Activated naive CD4-positive, alpha-beta T cell treated with anti-CD3 and anti-CD28 coated beads, Interleukin-2, amount 10 ng/mL, durations not matched to agents 7 days and 5 days (primary cell): ENCODE measurements at regions not wholly inside any gene's neighbourhood (a gene's known extent, or its start where the extent isn't known, plus 50 kb on each side); places are given as distances from the start of the nearest gene placed in this dataset.

Source experiments
- CTCF ChIA-PET: fragments of 350-600 bp; sonication (Branson Sonifier 250); formaldehyde crosslinking; loops from one replicate; lab custom pipeline; 2021; ENCODE audit warnings: antibody characterized with exemption; lab: Charles Lee
- DNase-seq: peaks from one replicate; pipeline ENCODE4 v3.0.0-alpha.2; 2020
- H3K27ac Mint-ChIP-seq: one replicate; pipeline ENCODE4 v1.8.0; 2021; ENCODE audit warnings: mild to moderate bottlenecking, moderate library complexity, mixed read lengths
- H3K27me3 Mint-ChIP-seq: one replicate; pipeline ENCODE4 v1.8.0; 2021; ENCODE audit warnings: mild to moderate bottlenecking, mixed read lengths
- H3K36me3 Mint-ChIP-seq: one replicate; pipeline ENCODE4 v1.8.0; 2021; ENCODE audit warnings: mixed read lengths
- H3K4me1 Mint-ChIP-seq: one replicate; pipeline ENCODE4 v1.8.0; 2021; ENCODE audit warnings: mixed read lengths
- H3K4me3 Mint-ChIP-seq: one replicate; pipeline ENCODE4 v1.8.0; 2021; ENCODE audit warnings: mild to moderate bottlenecking, moderate library complexity, mixed read lengths
- H3K9me3 Mint-ChIP-seq: one replicate; pipeline ENCODE4 v1.8.0; 2021; ENCODE audit warnings: mixed read lengths

GRCh38 chr2:16194530-16194929 lies 254.2 kb downstream of the MYCN start:
- no peaks in the 10 kb centered on the region for H3K27me3 Mint-ChIP-seq
- CTCF ChIA-PET = no interaction called here
- H3K36me3 Mint-ChIP-seq = no peaks in the 10 kb centered on the region
- H3K4me3 Mint-ChIP-seq = no peak overlapping the region
- no peak overlapping the region for H3K27ac Mint-ChIP-seq
- no peak for DNase-seq
- no peaks in the 10 kb centered on the region for H3K9me3 Mint-ChIP-seq
- no peaks in the 10 kb centered on the region for H3K4me1 Mint-ChIP-seq

- no peaks in the 10 kb centered on the region for H3K36me3 Mint-ChIP-seq
- DNase-seq = no peak
- H3K4me1 Mint-ChIP-seq = no peaks in the 10 kb centered on the region
- no peaks in the 10 kb centered on the region for H3K9me3 Mint-ChIP-seq
- H3K27me3 Mint-ChIP-seq = no peaks in the 10 kb centered on the region
- CTCF ChIA-PET = no interaction called here
- H3K4me3 Mint-ChIP-seq = no peak overlapping the region
- no peak overlapping the region for H3K27ac Mint-ChIP-seq
Observed at GRCh38 chr2:16194096-16194390, 253.7 kb downstream of the MYCN start.

GRCh38 chr2:16192416-16193216 lies 252.3 kb downstream of the MYCN start:
- H3K36me3 Mint-ChIP-seq = no peaks in the 10 kb centered on the region
- DNase-seq = no peak
- CTCF ChIA-PET = no interaction called here
- no peaks in the 10 kb centered on the region for H3K9me3 Mint-ChIP-seq
- H3K4me3 Mint-ChIP-seq = no peak overlapping the region
- no peaks in the 10 kb centered on the region for H3K4me1 Mint-ChIP-seq
- no peak overlapping the region for H3K27ac Mint-ChIP-seq
- H3K27me3 Mint-ChIP-seq = no peaks in the 10 kb centered on the region

GRCh38 chr2:16191431-16192200 lies 251.3 kb downstream of the MYCN start:
- Mint-ChIP-seq H3K27ac (no peak overlapping the region), H3K9me3 (no peaks in the 10 kb centered on the region), H3K27me3 (no peaks in the 10 kb centered on the region), H3K4me3 (no peak overlapping the region), H3K4me1 (no peaks in the 10 kb centered on the region), H3K36me3 (no peaks in the 10 kb centered on the region)
- CTCF ChIA-PET = no interaction called here
- no peak for DNase-seq

- no peaks in the 10 kb centered on the region for H3K27me3 Mint-ChIP-seq
- CTCF ChIA-PET = no interaction called here
- no peaks in the 10 kb centered on the region for H3K4me1 Mint-ChIP-seq
- H3K4me3 Mint-ChIP-seq = no peak overlapping the region
- H3K27ac Mint-ChIP-seq = no peak overlapping the region
- no peaks in the 10 kb centered on the region for H3K36me3 Mint-ChIP-seq
- DNase-seq = no peak
- no peaks in the 10 kb centered on the region for H3K9me3 Mint-ChIP-seq
Observed at GRCh38 chr2:16190446-16191270, 250.3 kb downstream of the MYCN start.

- CTCF ChIA-PET = no interaction called here
Observed at GRCh38 chr2:16189836-16190160, 249.4 kb downstream of the MYCN start.

GRCh38 chr2:16189029-16189835 lies 248.9 kb downstream of the MYCN start:
- H3K27me3 Mint-ChIP-seq = no peaks in the 10 kb centered on the region
- no peaks in the 10 kb centered on the region for H3K36me3 Mint-ChIP-seq
- H3K27ac Mint-ChIP-seq = peak overlapping the region; percentile 50
- no peak for DNase-seq
- no peaks in the 10 kb centered on the region for H3K9me3 Mint-ChIP-seq
- CTCF ChIA-PET = no interaction called here
- H3K4me1 Mint-ChIP-seq = no peaks in the 10 kb centered on the region
- H3K4me3 Mint-ChIP-seq = no peak overlapping the region

More at GRCh38 chr2:16189836-16190160, 249.4 kb downstream of the MYCN start:
- H3K36me3 Mint-ChIP-seq = no peaks in the 10 kb centered on the region
- H3K27me3 Mint-ChIP-seq = no peaks in the 10 kb centered on the region
- H3K4me1 Mint-ChIP-seq = no peaks in the 10 kb centered on the region
- H3K4me3 Mint-ChIP-seq = no peak overlapping the region
- no peak for DNase-seq
- H3K27ac Mint-ChIP-seq = no peak overlapping the region
- H3K9me3 Mint-ChIP-seq = no peaks in the 10 kb centered on the region

GRCh38 chr2:16188261-16188890 lies 248.0 kb downstream of the MYCN start:
- Mint-ChIP-seq H3K4me3 (no peak overlapping the region), H3K36me3 (no peaks in the 10 kb centered on the region), H3K4me1 (no peaks in the 10 kb centered on the region), H3K27me3 (no peaks in the 10 kb centered on the region), H3K27ac (no peak overlapping the region), H3K9me3 (no peaks in the 10 kb centered on the region)
- CTCF ChIA-PET = no interaction called here
- DNase-seq = no peak

- H3K4me1 Mint-ChIP-seq = no peaks in the 10 kb centered on the region
- CTCF ChIA-PET = no interaction called here
- no peaks in the 10 kb centered on the region for H3K9me3 Mint-ChIP-seq
- no peak overlapping the region for H3K27ac Mint-ChIP-seq
- H3K4me3 Mint-ChIP-seq = no peak overlapping the region
- no peaks in the 10 kb centered on the region for H3K36me3 Mint-ChIP-seq
- DNase-seq = no peak
- no peaks in the 10 kb centered on the region for H3K27me3 Mint-ChIP-seq
Observed at GRCh38 chr2:16187482-16187817, 247.1 kb downstream of the MYCN start.

GRCh38 chr2:16186661-16187481 lies 246.5 kb downstream of the MYCN start:
- H3K4me3 Mint-ChIP-seq = no peak overlapping the region
- no peak for DNase-seq
- no peaks in the 10 kb centered on the region for H3K4me1 Mint-ChIP-seq
- H3K36me3 Mint-ChIP-seq = no peaks in the 10 kb centered on the region
- CTCF ChIA-PET = no interaction called here
- H3K27me3 Mint-ChIP-seq = peaks cover 1% of the 10 kb centered on the region
- H3K9me3 Mint-ChIP-seq = no peaks in the 10 kb centered on the region
- H3K27ac Mint-ChIP-seq = no peak overlapping the region

- Mint-ChIP-seq H3K27ac (no peak overlapping the region), H3K4me1 (no peaks in the 10 kb centered on the region), H3K27me3 (peaks cover 9% of the 10 kb centered on the region), H3K36me3 (no peaks in the 10 kb centered on the region), H3K9me3 (no peaks in the 10 kb centered on the region), H3K4me3 (no peak overlapping the region)
- CTCF ChIA-PET = no interaction called here
- DNase-seq = no peak
Observed at GRCh38 chr2:16185801-16186272, 245.5 kb downstream of the MYCN start.

- no peaks in the 10 kb centered on the region for H3K36me3 Mint-ChIP-seq
- H3K9me3 Mint-ChIP-seq = no peaks in the 10 kb centered on the region
- no peaks in the 10 kb centered on the region for H3K4me1 Mint-ChIP-seq
- no peak overlapping the region for H3K4me3 Mint-ChIP-seq
- H3K27me3 Mint-ChIP-seq = peaks cover 9% of the 10 kb centered on the region
- DNase-seq = no peak
- CTCF ChIA-PET = no interaction called here
- no peak overlapping the region for H3K27ac Mint-ChIP-seq
Observed at GRCh38 chr2:16184945-16185660, 244.8 kb downstream of the MYCN start.
